GM23248 (cell line): ENCODE measurements at regions not wholly inside any gene's neighbourhood (a gene's known extent, or its start where the extent isn't known, plus 50 kb on each side); places are given as distances from the start of the nearest gene placed in this dataset.

Experiments
- DNase-seq: peaks from one replicate; pipeline ENCODE4 v3.0.0-alpha.2; 2015
- H2AFZ ChIP-seq: fragments of 200-600 bp; sonication (generic); 2 replicates; pipeline ENCODE4 v1.6.1; 2016; ENCODE audit warnings: antibody characterized with exemption
- H3F3A ChIP-seq: fragments of 200-600 bp; sonication (generic); 2 replicates; pipeline ENCODE4 v1.6.1; 2016; ENCODE audit warnings: mild to moderate bottlenecking, antibody characterized with exemption, mixed run types; ENCODE audit not compliant: insufficient read depth
- H3K27ac ChIP-seq: fragments of 200-600 bp; sonication (generic); 2 replicates; pipeline ENCODE4 v1.5.1; 2016; ENCODE audit warnings: mild to moderate bottlenecking
- H3K27me3 ChIP-seq: fragments of 200-600 bp; sonication (generic); replicated peaks from 2 replicates; pipeline ENCODE4 v1.6.1; 2016; ENCODE audit warnings: mild to moderate bottlenecking; ENCODE audit not compliant: insufficient read depth
- H3K36me3 ChIP-seq: fragments of 200-600 bp; sonication (generic); 2 replicates; pipeline ENCODE4 v1.6.1; 2016; ENCODE audit warnings: low read depth, mild to moderate bottlenecking
- H3K4me1 ChIP-seq: fragments of 200-600 bp; sonication (generic); 2 replicates; pipeline ENCODE4 v1.6.1; 2016; ENCODE audit warnings: mild to moderate bottlenecking; ENCODE audit not compliant: insufficient read depth
- H3K4me2 ChIP-seq: fragments of 200-600 bp; sonication (generic); one replicate; pipeline ENCODE4 v1.6.1; 2016; ENCODE audit warnings: mild to moderate bottlenecking; ENCODE audit not compliant: unreplicated experiment
- H3K4me3 ChIP-seq: fragments of 200-600 bp; sonication (generic); 2 replicates; pipeline ENCODE4 v1.5.1; 2016; ENCODE audit warnings: mild to moderate bottlenecking
- H3K79me2 ChIP-seq: fragments of 200-600 bp; sonication (generic); 2 replicates; pipeline ENCODE4 v1.6.1; 2016; ENCODE audit warnings: mild to moderate bottlenecking; ENCODE audit not compliant: insufficient read depth
- H3K9ac ChIP-seq: fragments of 200-600 bp; sonication (generic); 2 replicates; pipeline ENCODE4 v1.6.1; 2016; ENCODE audit warnings: mild to moderate bottlenecking
- H3K9me2 ChIP-seq: fragments of 200-600 bp; sonication (generic); 2 replicates; pipeline ENCODE4 v1.6.1; 2016; ENCODE audit warnings: mixed run types, mild to moderate bottlenecking, moderate library complexity; ENCODE audit not compliant: insufficient read depth
- H3K9me3 ChIP-seq: fragments of 200-600 bp; sonication (generic); one replicate; pipeline ENCODE4 v1.6.1; 2017; ENCODE audit warnings: low read depth
- H4K20me1 ChIP-seq: fragments of 200-600 bp; sonication (generic); 2 replicates; pipeline ENCODE4 v1.6.0; 2016; ENCODE audit not compliant: insufficient read depth
- EZH2 ChIP-seq: fragments of 200-600 bp; sonication (generic); IDR thresholded peaks from 2 replicates; pipeline ENCODE4 v1.6.1; 2018; ENCODE audit warnings: antibody characterized with exemption, mild to moderate bottlenecking; ENCODE audit not compliant: insufficient read depth, poor library complexity, severe bottlenecking
- EZH2phosphoT487 ChIP-seq: fragments of 200-600 bp; sonication (generic); IDR thresholded peaks from 2 replicates; pipeline ENCODE4 v1.6.1; 2018; ENCODE audit warnings: antibody characterized with exemption, moderate library complexity, mild to moderate bottlenecking, low read depth; ENCODE audit not compliant: insufficient read depth
- WGBS, 2 experiments: methylation state at CpG; one replicate each; pipeline ENCODE4 v1.1.6; 2015 to 2017; ENCODE audit warnings: low lambda C conversion rate in 2 of 2, low coverage in 1 of 2; ENCODE audit errors: missing lambda C conversion rate in 2 of 2; 5-methylcytosine and 5-hydroxymethylcytosine counted together
- in situ Hi-C: fragments of 300-500 bp; cut with MboI; formaldehyde crosslinking; loops from 2 replicates; pipeline ENCODE4 v1.15.0; 2020

DNA sequence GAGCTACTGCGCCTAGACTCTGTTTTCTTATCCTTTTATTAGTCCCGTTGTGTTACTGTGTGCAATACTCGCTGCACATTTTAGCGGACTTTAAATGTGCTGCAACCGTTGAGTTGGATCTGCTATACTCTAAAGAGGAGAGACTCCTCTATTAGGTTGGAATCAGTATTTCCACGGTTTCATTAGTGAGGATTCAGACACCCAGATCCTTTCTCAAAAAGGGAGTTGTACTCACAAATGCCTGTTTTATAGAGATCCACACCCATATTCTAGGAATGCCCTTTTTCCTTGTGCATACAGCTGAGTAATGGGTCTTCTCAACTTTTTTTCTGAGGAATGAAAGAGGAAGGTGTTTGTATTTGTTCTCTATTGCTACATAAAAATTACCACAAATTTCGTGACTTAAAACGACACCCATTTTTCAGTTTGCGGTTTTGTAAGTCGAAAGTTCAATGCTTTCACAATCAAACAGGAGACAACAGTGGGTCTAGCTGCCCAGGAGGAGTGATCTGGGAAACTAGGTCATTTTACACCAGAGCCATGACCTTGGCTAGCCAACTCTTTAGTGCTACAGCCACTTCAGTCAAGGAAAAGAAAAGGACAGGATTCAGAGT is 52.8 kb upstream of the SLC44A1 start:
- Histone ChIP-seq H2AFZ (no peak overlapping the region; the same call in 1 of the 2 replicates), H4K20me1 (no peaks in the 10 kb centered on the region), H3K79me2 (no peaks in the 10 kb centered on the region), H3K9me3 (no peaks in the 10 kb centered on the region), H3K36me3 (no peaks in the 10 kb centered on the region), H3K4me2 (peak overlapping the region; percentile 46), H3K9me2 (no peaks in the 10 kb centered on the region), H3K4me1 (peaks cover 24% of the 10 kb centered on the region), H3K27ac (peak overlapping the region; percentile 43; the same call in 1 of the 2 replicates), H3K4me3 (0 out of 2 replicates have a peak overlapping the region, but pooled peaks have one; percentile 13), H3F3A (no peaks in the 10 kb centered on the region; the same call in 1 of the 2 replicates), H3K9ac (peak overlapping the region; percentile 32; the same call in 1 of the 2 replicates), H3K27me3 (no peaks in the 10 kb centered on the region)
- WGBS, 2 experiments: 60% methylated on average over 10 of the region's 10 CpGs
- TF ChIP-seq EZH2 (no peak), EZH2phosphoT487 (no peak)
- in situ Hi-C loops: no loop called here
- DNase-seq: peak; percentile 70

DNA sequence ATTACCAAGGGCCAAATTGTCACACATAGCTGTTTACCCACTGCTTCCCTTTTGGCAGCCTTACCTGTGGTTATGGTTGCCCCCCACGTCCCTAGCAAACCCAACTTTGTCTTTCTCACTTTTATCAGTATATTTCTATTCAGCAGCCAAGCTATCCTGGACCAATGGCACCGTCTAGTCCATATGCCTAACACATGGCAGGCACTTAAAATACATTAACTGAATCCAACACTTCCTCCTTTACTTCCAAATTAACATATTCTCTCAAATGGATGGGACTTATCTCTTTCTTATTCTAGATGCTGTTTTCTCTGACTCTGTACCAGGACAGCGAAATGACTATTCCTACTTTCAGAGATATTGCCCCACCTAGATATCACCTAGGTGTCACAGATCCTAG is 50.9 kb upstream of the SLC44A1 start:
- no peak overlapping the region for H3K27ac ChIP-seq
- WGBS, 2 experiments: 73 to 81% methylated on average over 3 of the region's 3 CpGs
- H3K4me1 ChIP-seq: peaks cover 10% of the 10 kb centered on the region
- H3K4me3 ChIP-seq: no peak overlapping the region
- no peak for TF ChIP-seq EZH2
- TF ChIP-seq EZH2phosphoT487: no peak
- no peak overlapping the region for H2AFZ ChIP-seq
- H3K9ac ChIP-seq: no peak overlapping the region
- H3K9me3 ChIP-seq: no peaks in the 10 kb centered on the region
- H4K20me1 ChIP-seq: no peaks in the 10 kb centered on the region
- no peaks in the 10 kb centered on the region for H3K79me2 ChIP-seq
- H3K27me3 ChIP-seq: no peaks in the 10 kb centered on the region
- H3K36me3 ChIP-seq: no peaks in the 10 kb centered on the region
- DNase-seq: no peak
- no peaks in the 10 kb centered on the region for H3K9me2 ChIP-seq
- H3F3A ChIP-seq: no peaks in the 10 kb centered on the region; the same call in 1 of the 2 replicates
- no peak overlapping the region for H3K4me2 ChIP-seq
- in situ Hi-C loops: no loop called here

DNA sequence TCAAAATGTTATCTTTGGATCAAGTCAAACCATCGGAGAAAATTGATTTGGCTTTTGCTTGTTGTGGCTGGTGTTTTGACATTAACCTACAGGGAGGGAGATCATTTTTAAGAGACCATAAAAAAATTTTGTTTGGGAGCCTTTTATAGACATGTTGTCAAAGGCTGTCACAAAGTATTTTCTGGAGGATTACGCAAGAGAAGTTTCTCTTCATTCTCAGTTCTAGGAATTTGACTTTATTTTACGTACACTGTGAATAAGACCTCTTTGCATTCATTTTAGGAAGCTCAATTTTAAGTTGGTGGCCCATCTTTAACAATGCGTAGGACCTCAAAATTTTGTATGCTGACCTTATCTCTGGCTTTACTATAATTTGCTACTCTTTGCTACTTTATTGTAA is 50.2 kb upstream of the SLC44A1 start:
- Histone ChIP-seq H3K27me3 (no peaks in the 10 kb centered on the region), H3K9me3 (no peaks in the 10 kb centered on the region), H2AFZ (no peak overlapping the region), H3F3A (no peaks in the 10 kb centered on the region; the same call in 1 of the 2 replicates), H3K9ac (no peak overlapping the region), H3K4me3 (no peak overlapping the region), H3K4me1 (peaks cover 10% of the 10 kb centered on the region), H3K36me3 (no peaks in the 10 kb centered on the region), H4K20me1 (no peaks in the 10 kb centered on the region), H3K4me2 (no peak overlapping the region), H3K79me2 (no peaks in the 10 kb centered on the region), H3K27ac (no peak overlapping the region), H3K9me2 (no peaks in the 10 kb centered on the region)
- TF ChIP-seq EZH2 (no peak), EZH2phosphoT487 (no peak)
- 91 to 94% methylated on average over 4 of the region's 4 CpGs for WGBS, 2 experiments
- in situ Hi-C loops: no loop called here
- no peak for DNase-seq
